CD4-positive, alpha-beta memory T cell (primary cell): ENCODE measurements at regions not wholly inside any gene's neighbourhood (a gene's known extent, or its start where the extent isn't known, plus 50 kb on each side); places are given as distances from the start of the nearest gene placed in this dataset.

Experiments
- CTCF ChIA-PET: fragments of 350-600 bp; sonication (Branson Sonifier 250); formaldehyde crosslinking; loops from one replicate; lab custom pipeline; 2021; ENCODE audit warnings: inconsistent platforms; ENCODE audit not compliant: partially characterized antibody; lab: Charles Lee
- POLR2A ChIA-PET: fragments of 350-600 bp; sonication (Branson Sonifier 250); formaldehyde crosslinking; loops from one replicate; lab custom pipeline; 2021; ENCODE audit not compliant: partially characterized antibody; lab: Charles Lee
- DNase-seq, 5 donors: peaks; one replicate each; pipeline versions ENCODE4 v3.0.0 to v3.0.0-alpha.2; 2020 to 2022; ENCODE audit warnings: mixed read lengths in 1 of 5
- H3K27ac ChIP-seq: one replicate; pipeline ENCODE4 v1.7.0; 2013; ENCODE audit warnings: low read depth, low read length
- H3K27me3 ChIP-seq: 2 replicates; pipeline ENCODE4 v1.7.0; 2013; ENCODE audit warnings: mild to moderate bottlenecking, low read length, moderate library complexity; ENCODE audit not compliant: insufficient read depth
- H3K36me3 ChIP-seq: 2 replicates; pipeline ENCODE4 v1.7.0; 2013; ENCODE audit warnings: mild to moderate bottlenecking, low read length, moderate library complexity; ENCODE audit not compliant: insufficient read depth
- H3K4me1 ChIP-seq: 2 replicates; pipeline ENCODE4 v1.7.0; 2013; ENCODE audit warnings: mild to moderate bottlenecking, low read length, moderate library complexity; ENCODE audit not compliant: insufficient read depth
- H3K4me3 ChIP-seq, 2 donors: one replicate each; pipeline ENCODE4 v1.7.0; 2013; ENCODE audit warnings: low read length in 2 of 2, mild to moderate bottlenecking in 1 of 2
- H3K9me3 ChIP-seq, 2 donors: one replicate each; pipeline ENCODE4 v1.7.0; 2013; ENCODE audit warnings: low read length in 2 of 2, control low read depth in 1 of 2; ENCODE audit not compliant: control insufficient read depth in 1 of 2
- H3K27ac Mint-ChIP-seq, 7 donors: one replicate each; pipeline ENCODE4 v1.8.0; 2020 to 2021; ENCODE audit warnings: mixed read lengths in 7 of 7, mild to moderate bottlenecking in 6 of 7, inconsistent platforms in 3 of 7, moderate library complexity in 3 of 7
- H3K27me3 Mint-ChIP-seq, 2 donors: one replicate each; pipeline ENCODE4 v1.8.0; 2020 to 2021; ENCODE audit warnings: mixed read lengths in 2 of 2
- H3K36me3 Mint-ChIP-seq, 2 donors: one replicate each; pipeline ENCODE4 v1.8.0; 2020 to 2021; ENCODE audit warnings: mixed read lengths in 2 of 2, inconsistent platforms in 1 of 2, mild to moderate bottlenecking in 1 of 2
- H3K4me1 Mint-ChIP-seq, 4 donors: one replicate each; pipeline ENCODE4 v1.8.0; 2020 to 2021; ENCODE audit warnings: mixed read lengths in 4 of 4, mild to moderate bottlenecking in 1 of 4
- H3K4me3 Mint-ChIP-seq, 8 donors: one replicate each; pipeline ENCODE4 v1.8.0; 2020 to 2021; ENCODE audit warnings: mixed read lengths in 8 of 8, mild to moderate bottlenecking in 7 of 8, moderate library complexity in 6 of 8, inconsistent platforms in 3 of 8
- H3K9me3 Mint-ChIP-seq, 8 donors: one replicate each; pipeline ENCODE4 v1.8.0; 2020 to 2021; ENCODE audit warnings: mixed read lengths in 8 of 8, mild to moderate bottlenecking in 5 of 8, inconsistent platforms in 3 of 8, moderate library complexity in 1 of 8
- intact Hi-C: fragments of 100-400 bp; cut with micrococcal nuclease; formaldehyde crosslinking; loops from one replicate; pipeline ENCODE4 v1.15.1; 2023

- CTCF ChIA-PET: interaction anchor here (0.9 to 1.1 kb wide), 3 partner anchors 9 to 26 kb away, joined by 3 to 4 read pairs (median 4); no protein-coding TSS in a partner anchor
- POLR2A ChIA-PET: interaction anchor here (1.3 to 1.6 kb wide), 3 partner anchors 10 to 94 kb away, joined by 3 to 6 read pairs (median 5); partner anchors contain the start of gene TAB2
- H3K4me1 Mint-ChIP-seq: peaks cover 10 to 38% (median 16%) of the 10 kb centered on the region in 4 donors
- H3K27me3 Mint-ChIP-seq: no peaks in the 10 kb centered on the region
- H3K4me3 Mint-ChIP-seq: peak overlapping the region in 1 of 8 donors; percentile 29
- peak overlapping the region in 2 of 7 donors; percentile 3 to 38 for H3K27ac Mint-ChIP-seq
- peaks cover 3 to 24% of the 10 kb centered on the region in 2 donors for H3K36me3 Mint-ChIP-seq
- H3K9me3 ChIP-seq: no peaks in the 10 kb centered on the region
- intact Hi-C loops: no loop called here
- H3K4me1 ChIP-seq: peaks cover 4% of the 10 kb centered on the region
- no peaks in the 10 kb centered on the region for H3K27me3 ChIP-seq
- no peak for DNase-seq
- H3K9me3 Mint-ChIP-seq: peaks cover 0 to 3% (median 0%) of the 10 kb centered on the region in 8 donors
- no peak overlapping the region for H3K4me3 ChIP-seq
- no peak overlapping the region for H3K27ac ChIP-seq
- H3K36me3 ChIP-seq: no peaks in the 10 kb centered on the region
Observed at GRCh38 chr6:149223120-149223903, 94.2 kb upstream of the TAB2 start.

GRCh38 chr6:149223904-149224351 is 93.6 kb upstream of the TAB2 start:
- Mint-ChIP-seq H3K27ac (peak overlapping the region in 1 of 7 donors; percentile 3), H3K27me3 (no peaks in the 10 kb centered on the region), H3K4me1 (peaks cover 7 to 32% (median 14%) of the 10 kb centered on the region in 4 donors), H3K9me3 (peaks cover 0 to 5% (median 0%) of the 10 kb centered on the region in 8 donors), H3K4me3 (no peak overlapping the region), H3K36me3 (peaks cover 3 to 24% of the 10 kb centered on the region in 2 donors)
- no peaks in the 10 kb centered on the region for H3K9me3 ChIP-seq
- CTCF ChIA-PET: interaction anchor here (1.1 kb wide), 1 partner anchor 26 kb away, joined by 3 read pairs; no protein-coding TSS in a partner anchor
- H3K4me1 ChIP-seq: no peaks in the 10 kb centered on the region
- intact Hi-C loops: no loop called here
- no peak overlapping the region for H3K4me3 ChIP-seq
- no peaks in the 10 kb centered on the region for H3K36me3 ChIP-seq
- no peaks in the 10 kb centered on the region for H3K27me3 ChIP-seq
- POLR2A ChIA-PET: interaction anchor here (1.3 to 1.6 kb wide), 2 partner anchors 9 to 14 kb away, joined by 3 to 6 read pairs; no protein-coding TSS in a partner anchor
- no peak for DNase-seq
- no peak overlapping the region for H3K27ac ChIP-seq

GRCh38 chr6:149224399-149224798 is 93.1 kb upstream of the TAB2 start:
- no peaks in the 10 kb centered on the region for H3K27me3 Mint-ChIP-seq
- no peak overlapping the region for H3K4me3 ChIP-seq
- H3K36me3 ChIP-seq: no peaks in the 10 kb centered on the region
- intact Hi-C loops: no loop called here
- no peaks in the 10 kb centered on the region for H3K4me1 ChIP-seq
- H3K4me3 Mint-ChIP-seq: no peak overlapping the region
- H3K27me3 ChIP-seq: no peaks in the 10 kb centered on the region
- H3K9me3 Mint-ChIP-seq: peaks cover 0 to 5% (median 0%) of the 10 kb centered on the region in 8 donors
- ChIA-PET CTCF (no interaction called here), POLR2A (no interaction called here)
- H3K9me3 ChIP-seq: no peaks in the 10 kb centered on the region
- H3K27ac Mint-ChIP-seq: no peak overlapping the region
- no peak overlapping the region for H3K27ac ChIP-seq
- DNase-seq: no peak
- H3K36me3 Mint-ChIP-seq: peaks cover 3 to 24% of the 10 kb centered on the region in 2 donors
- peaks cover 9 to 30% (median 15%) of the 10 kb centered on the region in 4 donors for H3K4me1 Mint-ChIP-seq

GRCh38 chr6:149225370-149225769 is 92.1 kb upstream of the TAB2 start:
- ChIA-PET CTCF (interaction anchor here (1.3 kb wide), 1 partner anchor 8 kb away, joined by 3 read pairs; no protein-coding TSS in a partner anchor), POLR2A (no interaction called here)
- Mint-ChIP-seq H3K4me3 (no peak overlapping the region), H3K27ac (no peak overlapping the region), H3K4me1 (peaks cover 10 to 35% (median 17%) of the 10 kb centered on the region in 4 donors), H3K36me3 (peaks cover 3 to 20% of the 10 kb centered on the region in 2 donors), H3K9me3 (peaks cover 0 to 2% (median 0%) of the 10 kb centered on the region in 8 donors), H3K27me3 (no peaks in the 10 kb centered on the region)
- Histone ChIP-seq H3K4me3 (no peak overlapping the region), H3K27ac (no peak overlapping the region), H3K9me3 (no peaks in the 10 kb centered on the region), H3K27me3 (no peaks in the 10 kb centered on the region), H3K36me3 (no peaks in the 10 kb centered on the region), H3K4me1 (no peaks in the 10 kb centered on the region)
- intact Hi-C loops: no loop called here
- no peak for DNase-seq

- ChIA-PET CTCF (interaction anchor here (1.3 kb wide), 1 partner anchor 9 kb away, joined by 3 read pairs; no protein-coding TSS in a partner anchor), POLR2A (no interaction called here)
- no peak overlapping the region for H3K27ac ChIP-seq
- Mint-ChIP-seq H3K9me3 (peaks cover 0 to 2% (median 0%) of the 10 kb centered on the region in 8 donors), H3K36me3 (peaks cover 3 to 17% of the 10 kb centered on the region in 2 donors), H3K27ac (no peak overlapping the region), H3K4me3 (no peak overlapping the region), H3K27me3 (no peaks in the 10 kb centered on the region), H3K4me1 (peaks cover 10 to 41% (median 20%) of the 10 kb centered on the region in 4 donors)
- no peaks in the 10 kb centered on the region for H3K9me3 ChIP-seq
- no peaks in the 10 kb centered on the region for H3K27me3 ChIP-seq
- intact Hi-C loops: no loop called here
- no peaks in the 10 kb centered on the region for H3K4me1 ChIP-seq
- H3K4me3 ChIP-seq: no peak overlapping the region
- H3K36me3 ChIP-seq: no peaks in the 10 kb centered on the region
- DNase-seq: no peak
Observed at GRCh38 chr6:149225946-149226345, 91.6 kb upstream of the TAB2 start.

GRCh38 chr6:149227796-149228195 is 89.7 kb upstream of the TAB2 start:
- CTCF ChIA-PET: no interaction called here
- Mint-ChIP-seq H3K4me1 (peaks cover 20 to 51% (median 35%) of the 10 kb centered on the region in 4 donors), H3K27ac (no peak overlapping the region)

More at GRCh38 chr6:149227796-149228195, 89.7 kb upstream of the TAB2 start:
- H3K27me3 ChIP-seq: no peaks in the 10 kb centered on the region
- peaks cover 13% of the 10 kb centered on the region for H3K4me1 ChIP-seq
- H3K36me3 Mint-ChIP-seq: peaks cover 0 to 13% of the 10 kb centered on the region in 2 donors
- POLR2A ChIA-PET: interaction anchor here (0.7 kb wide), 1 partner anchor 19 kb away, joined by 3 read pairs; no protein-coding TSS in a partner anchor
- H3K4me3 Mint-ChIP-seq: no peak overlapping the region
- no peaks in the 10 kb centered on the region for H3K27me3 Mint-ChIP-seq
- H3K36me3 ChIP-seq: no peaks in the 10 kb centered on the region
- H3K4me3 ChIP-seq: no peak overlapping the region
- intact Hi-C loops: no loop called here
- peaks cover 0 to 2% (median 0%) of the 10 kb centered on the region in 8 donors for H3K9me3 Mint-ChIP-seq
- H3K9me3 ChIP-seq: no peaks in the 10 kb centered on the region
- no peak for DNase-seq
- H3K27ac ChIP-seq: no peak overlapping the region
